OCI-LY3 (cell line): ENCODE measurements at regions not wholly inside any gene's neighbourhood (a gene's known extent, or its start where the extent isn't known, plus 50 kb on each side); places are given as distances from the start of the nearest gene placed in this dataset.

Experiments used
- CTCF ChIP-seq: fragments of 200-600, 300-600 bp; sonication (generic); IDR thresholded peaks from 2 replicates; pipeline ENCODE4 v1.5.1; 2014; ENCODE audit warnings: antibody characterized with exemption, low read length, low read depth
- EZH2phosphoT487 ChIP-seq: fragments of 200-600 bp; shearing (Covaris generic); IDR thresholded peaks from 2 replicates; pipeline ENCODE4 v1.6.1; 2018; ENCODE audit warnings: antibody characterized with exemption, mixed run types, low read depth

- TF ChIP-seq CTCF (no peak), EZH2phosphoT487 (no peak)
Measured at GRCh38 chr22:22979121-22979724, 91.1 kb upstream of the GNAZ start.
